ENCODE measurements at regions not wholly inside any gene's neighbourhood (a gene's known extent, or its start where the extent isn't known, plus 50 kb on each side); places are given as distances from the start of the nearest gene placed in this dataset.

- TF ChIP-seq POLR2AphosphoS2 (conservative IDR thresholded peaks at IDR 0.05; ENCODE audit: low read length), result no peak
- no peak for TF ChIP-seq MAFK (IDR thresholded peaks at IDR 0.05; ENCODE audit: partially characterized antibody)
- TF ChIP-seq CTCF (IDR thresholded peaks at IDR 0.05), result no peak
- no peak for TF ChIP-seq JUN (IDR thresholded peaks at IDR 0.05)
- TF ChIP-seq KDM1A (IDR thresholded peaks at IDR 0.05; ENCODE audit: low read depth), result no peak
- TF ChIP-seq ESRRA (IDR thresholded peaks at IDR 0.05; ENCODE audit: borderline replicate concordance, low read length), result no peak
- no peak for TF ChIP-seq POLR2A (IDR thresholded peaks at IDR 0.05; ENCODE audit: low read length)
- no peak for TF ChIP-seq MAX (IDR thresholded peaks at IDR 0.05)
- TF ChIP-seq HMGXB4 (CRISPR knock-in tag; IDR thresholded peaks at IDR 0.05; ENCODE audit: borderline replicate concordance), result no peak
- no peak for TF ChIP-seq TP53 (CRISPR knock-in tag; IDR thresholded peaks at IDR 0.05)
- no peak for TF ChIP-seq CEBPB (IDR thresholded peaks at IDR 0.05)
- no peak for TF ChIP-seq FOXS1 (CRISPR knock-in tag; IDR thresholded peaks at IDR 0.05)
Observed at GRCh38 chr19:32201636-32202051, 143.8 kb upstream of the ZNF507 start.

Data from A549 (cell line).